SK-N-SH treated with all-trans-retinoic acid at 6 μM for 48 hours (cell line): ENCODE measurements at regions not wholly inside any gene's neighbourhood (a gene's known extent, or its start where the extent isn't known, plus 50 kb on each side); places are given as distances from the start of the nearest gene placed in this dataset.

Source experiments
- ATAC-seq: fragments of 200-7000 bp; cut with Tn5 transposase; 3 replicates; pipeline ENCODE4 v1.9.1; 2020; ENCODE audit warnings: mild to moderate bottlenecking, moderate library complexity
- ARNTL ChIP-seq: fragments of 450-650 bp; formaldehyde crosslinking; IDR thresholded peaks from 2 replicates; pipeline ENCODE4 v1.5.0; 2020; ENCODE audit warnings: low read depth, mild to moderate bottlenecking, moderate library complexity, borderline replicate concordance
- CSDC2 ChIP-seq: fragments of 250-450 bp; sonication (Bioruptor Pico); IDR thresholded peaks from 2 replicates; pipeline ENCODE4 v1.5.0; 2020; ENCODE audit warnings: mild to moderate bottlenecking, moderate library complexity
- ESRRG ChIP-seq: fragments of 250-450 bp; sonication (Bioruptor Pico); IDR thresholded peaks from 2 replicates; pipeline ENCODE4 v1.6.1; 2021; ENCODE audit warnings: mild to moderate bottlenecking
- GLIS3 ChIP-seq: fragments of 250-450 bp; sonication (Bioruptor Pico); IDR thresholded peaks from 2 replicates; pipeline ENCODE4 v1.5.0; 2020; ENCODE audit warnings: mild to moderate bottlenecking, moderate library complexity
- ISL1 ChIP-seq: fragments of 250-450 bp; sonication (Bioruptor Pico); IDR thresholded peaks from 2 replicates; pipeline ENCODE4 v2.1.2; 2022; ENCODE audit warnings: mild to moderate bottlenecking, moderate library complexity
- OSR1 ChIP-seq: fragments of 250-450 bp; sonication (Bioruptor Pico); IDR thresholded peaks from 2 replicates; pipeline ENCODE4 v1.8.0; 2022; ENCODE audit warnings: moderate library complexity, mild to moderate bottlenecking, inconsistent platforms
- PPARA ChIP-seq: fragments of 250-450 bp; sonication (Bioruptor Pico); IDR thresholded peaks from 2 replicates; pipeline ENCODE4 v1.5.0; 2020; ENCODE audit warnings: mild to moderate bottlenecking, borderline replicate concordance
- RARB ChIP-seq: fragments of 250-450 bp; sonication (Bioruptor Pico); IDR thresholded peaks from 2 replicates; pipeline ENCODE4 v1.8.0; 2021; ENCODE audit warnings: mild to moderate bottlenecking, moderate library complexity
- SNAI2 ChIP-seq: fragments of 250-450 bp; sonication (Bioruptor Pico); IDR thresholded peaks from 2 replicates; pipeline ENCODE4 v1.5.0; 2020; ENCODE audit warnings: mild to moderate bottlenecking, moderate library complexity
- TCF4 ChIP-seq: fragments of 250-450 bp; sonication (Bioruptor Pico); IDR thresholded peaks from 2 replicates; pipeline ENCODE4 v1.8.0; 2021; ENCODE audit warnings: mild to moderate bottlenecking, moderate library complexity, borderline replicate concordance
- TOX ChIP-seq: fragments of 250-450 bp; sonication (Bioruptor Pico); IDR thresholded peaks from 2 replicates; pipeline ENCODE4 v1.8.0; 2021; ENCODE audit warnings: mild to moderate bottlenecking, moderate library complexity, borderline replicate concordance
- ZC3H10 ChIP-seq: fragments of 250-450 bp; sonication (Bioruptor Pico); IDR thresholded peaks from 2 replicates; pipeline ENCODE4 v1.5.1; 2021; ENCODE audit warnings: mild to moderate bottlenecking, moderate library complexity
- ZFP3 ChIP-seq: fragments of 250-450 bp; sonication (Bioruptor Pico); IDR thresholded peaks from 2 replicates; pipeline ENCODE4 v1.5.0; 2020; ENCODE audit warnings: mild to moderate bottlenecking, moderate library complexity
- ZFP30 ChIP-seq: fragments of 450-650 bp; formaldehyde crosslinking; IDR thresholded peaks from 2 replicates; pipeline ENCODE4 v1.5.0; 2022; ENCODE audit warnings: mild to moderate bottlenecking, moderate library complexity
- ZNF565 ChIP-seq: fragments of 450-650 bp; formaldehyde crosslinking; conservative IDR thresholded peaks from 2 replicates; pipeline ENCODE4 v1.5.0; 2020; ENCODE audit warnings: low read depth, mild to moderate bottlenecking, moderate library complexity
- ZNF70 ChIP-seq: fragments of 450-650 bp; formaldehyde crosslinking; IDR thresholded peaks from 2 replicates; pipeline ENCODE4 v1.5.0; 2020; ENCODE audit warnings: mild to moderate bottlenecking, moderate library complexity
- ZNF8 ChIP-seq: fragments of 450-650 bp; formaldehyde crosslinking; IDR thresholded peaks from 2 replicates; pipeline ENCODE4 v1.5.0; 2020; ENCODE audit warnings: mild to moderate bottlenecking, moderate library complexity
- TF ChIP-seq, protein P1 (sequence below): fragments of 250-450 bp; sonication (Bioruptor Pico); IDR thresholded peaks from 2 replicates; pipeline ENCODE4 v1.8.0; 2021; ENCODE audit warnings: low read depth, mild to moderate bottlenecking, moderate library complexity, borderline replicate concordance
- TF ChIP-seq, protein P2 (sequence below): fragments of 250-450 bp; sonication (Bioruptor Pico); IDR thresholded peaks from 2 replicates; pipeline ENCODE4 v1.5.0; 2020; ENCODE audit warnings: mild to moderate bottlenecking, moderate library complexity
- TF ChIP-seq, protein P3 (sequence below): fragments of 250-450 bp; sonication (Bioruptor Pico); IDR thresholded peaks from 2 replicates; pipeline ENCODE4 v1.8.0; 2020; ENCODE audit warnings: mild to moderate bottlenecking, moderate library complexity, borderline replicate concordance
- TF ChIP-seq, protein P4 (sequence below): fragments of 250-450 bp; sonication (Bioruptor Pico); IDR thresholded peaks from 2 replicates; pipeline ENCODE4 v1.5.1; 2020; ENCODE audit warnings: low read depth, mild to moderate bottlenecking, moderate library complexity

DNA sequence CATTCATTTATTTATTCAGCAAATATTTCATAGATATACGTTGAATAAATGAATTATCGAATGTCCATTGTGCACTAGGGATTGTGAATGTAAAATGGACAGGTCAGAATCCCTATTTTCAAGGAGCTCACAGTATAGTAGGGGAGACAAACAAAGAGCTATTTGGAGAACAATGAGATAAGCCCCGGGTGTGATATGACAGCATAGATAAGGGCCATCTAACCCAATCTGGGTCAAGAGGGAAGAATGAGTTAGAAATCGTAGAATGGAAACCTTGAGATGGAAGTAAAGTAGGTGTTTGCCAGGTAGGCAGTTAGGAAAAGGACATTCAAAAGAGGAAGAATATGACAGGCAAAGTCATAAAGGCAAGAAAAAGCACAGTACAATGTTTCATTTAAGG lies 132.2 kb upstream of the GOLGA6L4 start:
- TF ChIP-seq TCF4 (CRISPR knock-in tag), result no peak
- no peak for TF ChIP-seq ZFP30
- TF ChIP-seq RARB (CRISPR knock-in tag), result no peak
- TF ChIP-seq ZNF565 (CRISPR knock-in tag), result no peak
- TF ChIP-seq ZNF70 (CRISPR knock-in tag), result no peak
- TF ChIP-seq GLIS3 (CRISPR knock-in tag), result no peak
- no peak for TF ChIP-seq ARNTL (CRISPR knock-in tag)
- no peak for TF ChIP-seq ZNF8 (CRISPR knock-in tag)
- TF ChIP-seq CSDC2, result no peak
- no peak for TF ChIP-seq SNAI2
- TF ChIP-seq, protein P1, sequence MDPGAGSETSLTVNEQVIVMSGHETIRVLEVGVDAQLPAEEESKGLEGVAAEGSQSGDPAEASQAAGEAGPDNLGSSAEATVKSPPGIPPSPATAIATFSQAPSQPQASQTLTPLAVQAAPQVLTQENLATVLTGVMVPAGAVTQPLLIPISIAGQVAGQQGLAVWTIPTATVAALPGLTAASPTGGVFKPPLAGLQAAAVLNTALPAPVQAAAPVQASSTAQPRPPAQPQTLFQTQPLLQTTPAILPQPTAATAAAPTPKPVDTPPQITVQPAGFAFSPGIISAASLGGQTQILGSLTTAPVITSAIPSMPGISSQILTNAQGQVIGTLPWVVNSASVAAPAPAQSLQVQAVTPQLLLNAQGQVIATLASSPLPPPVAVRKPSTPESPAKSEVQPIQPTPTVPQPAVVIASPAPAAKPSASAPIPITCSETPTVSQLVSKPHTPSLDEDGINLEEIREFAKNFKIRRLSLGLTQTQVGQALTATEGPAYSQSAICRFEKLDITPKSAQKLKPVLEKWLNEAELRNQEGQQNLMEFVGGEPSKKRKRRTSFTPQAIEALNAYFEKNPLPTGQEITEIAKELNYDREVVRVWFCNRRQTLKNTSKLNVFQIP (CRISPR knock-in tag), result no peak
- TF ChIP-seq ZC3H10 (CRISPR knock-in tag), result no peak
- TF ChIP-seq, protein P2, sequence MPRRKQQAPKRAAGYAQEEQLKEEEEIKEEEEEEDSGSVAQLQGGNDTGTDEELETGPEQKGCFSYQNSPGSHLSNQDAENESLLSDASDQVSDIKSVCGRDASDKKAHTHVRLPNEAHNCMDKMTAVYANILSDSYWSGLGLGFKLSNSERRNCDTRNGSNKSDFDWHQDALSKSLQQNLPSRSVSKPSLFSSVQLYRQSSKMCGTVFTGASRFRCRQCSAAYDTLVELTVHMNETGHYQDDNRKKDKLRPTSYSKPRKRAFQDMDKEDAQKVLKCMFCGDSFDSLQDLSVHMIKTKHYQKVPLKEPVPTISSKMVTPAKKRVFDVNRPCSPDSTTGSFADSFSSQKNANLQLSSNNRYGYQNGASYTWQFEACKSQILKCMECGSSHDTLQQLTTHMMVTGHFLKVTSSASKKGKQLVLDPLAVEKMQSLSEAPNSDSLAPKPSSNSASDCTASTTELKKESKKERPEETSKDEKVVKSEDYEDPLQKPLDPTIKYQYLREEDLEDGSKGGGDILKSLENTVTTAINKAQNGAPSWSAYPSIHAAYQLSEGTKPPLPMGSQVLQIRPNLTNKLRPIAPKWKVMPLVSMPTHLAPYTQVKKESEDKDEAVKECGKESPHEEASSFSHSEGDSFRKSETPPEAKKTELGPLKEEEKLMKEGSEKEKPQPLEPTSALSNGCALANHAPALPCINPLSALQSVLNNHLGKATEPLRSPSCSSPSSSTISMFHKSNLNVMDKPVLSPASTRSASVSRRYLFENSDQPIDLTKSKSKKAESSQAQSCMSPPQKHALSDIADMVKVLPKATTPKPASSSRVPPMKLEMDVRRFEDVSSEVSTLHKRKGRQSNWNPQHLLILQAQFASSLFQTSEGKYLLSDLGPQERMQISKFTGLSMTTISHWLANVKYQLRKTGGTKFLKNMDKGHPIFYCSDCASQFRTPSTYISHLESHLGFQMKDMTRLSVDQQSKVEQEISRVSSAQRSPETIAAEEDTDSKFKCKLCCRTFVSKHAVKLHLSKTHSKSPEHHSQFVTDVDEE (CRISPR knock-in tag), result no peak
- TF ChIP-seq ISL1 (CRISPR knock-in tag), result no peak
- TF ChIP-seq OSR1 (CRISPR knock-in tag), result no peak
- no peak for TF ChIP-seq PPARA (CRISPR knock-in tag)
- TF ChIP-seq, protein P3, sequence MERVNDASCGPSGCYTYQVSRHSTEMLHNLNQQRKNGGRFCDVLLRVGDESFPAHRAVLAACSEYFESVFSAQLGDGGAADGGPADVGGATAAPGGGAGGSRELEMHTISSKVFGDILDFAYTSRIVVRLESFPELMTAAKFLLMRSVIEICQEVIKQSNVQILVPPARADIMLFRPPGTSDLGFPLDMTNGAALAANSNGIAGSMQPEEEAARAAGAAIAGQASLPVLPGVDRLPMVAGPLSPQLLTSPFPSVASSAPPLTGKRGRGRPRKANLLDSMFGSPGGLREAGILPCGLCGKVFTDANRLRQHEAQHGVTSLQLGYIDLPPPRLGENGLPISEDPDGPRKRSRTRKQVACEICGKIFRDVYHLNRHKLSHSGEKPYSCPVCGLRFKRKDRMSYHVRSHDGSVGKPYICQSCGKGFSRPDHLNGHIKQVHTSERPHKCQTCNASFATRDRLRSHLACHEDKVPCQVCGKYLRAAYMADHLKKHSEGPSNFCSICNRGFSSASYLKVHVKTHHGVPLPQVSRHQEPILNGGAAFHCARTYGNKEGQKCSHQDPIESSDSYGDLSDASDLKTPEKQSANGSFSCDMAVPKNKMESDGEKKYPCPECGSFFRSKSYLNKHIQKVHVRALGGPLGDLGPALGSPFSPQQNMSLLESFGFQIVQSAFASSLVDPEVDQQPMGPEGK (CRISPR knock-in tag), result no peak
- ATAC-seq, result no peak

DNA sequence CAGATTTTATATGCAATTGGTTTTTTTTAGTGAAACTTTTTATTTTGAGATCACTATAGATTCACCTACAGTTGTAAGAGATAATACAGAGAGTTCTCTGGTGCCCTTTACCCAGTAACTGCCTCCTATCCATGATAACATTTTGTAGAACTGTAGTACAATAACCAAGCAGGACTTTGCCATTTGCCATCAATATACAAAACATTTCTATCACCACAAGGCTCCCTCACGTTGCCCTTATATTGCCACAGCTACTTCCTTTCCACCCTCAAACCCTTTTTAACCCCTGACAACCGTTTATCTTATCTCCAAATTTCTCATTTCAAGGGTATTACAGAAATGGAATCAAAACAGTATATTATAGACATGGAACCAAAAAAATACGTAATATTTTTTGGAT lies 130.7 kb upstream of the GOLGA6L4 start:
- ATAC-seq, result no peak
- TF ChIP-seq TOX (CRISPR knock-in tag), result no peak
- no peak for TF ChIP-seq SNAI2
- TF ChIP-seq GLIS3 (CRISPR knock-in tag), result no peak
- TF ChIP-seq ESRRG (CRISPR knock-in tag), result no peak
- no peak for TF ChIP-seq ZNF70 (CRISPR knock-in tag)
- TF ChIP-seq ZNF8 (CRISPR knock-in tag), result no peak
- no peak for TF ChIP-seq ARNTL (CRISPR knock-in tag)
- TF ChIP-seq CSDC2, result no peak
- TF ChIP-seq, protein P2 (CRISPR knock-in tag), result no peak
- TF ChIP-seq ISL1 (CRISPR knock-in tag), result no peak
- no peak for TF ChIP-seq ZC3H10 (CRISPR knock-in tag)
- no peak for TF ChIP-seq ZFP3
- TF ChIP-seq, protein P4, sequence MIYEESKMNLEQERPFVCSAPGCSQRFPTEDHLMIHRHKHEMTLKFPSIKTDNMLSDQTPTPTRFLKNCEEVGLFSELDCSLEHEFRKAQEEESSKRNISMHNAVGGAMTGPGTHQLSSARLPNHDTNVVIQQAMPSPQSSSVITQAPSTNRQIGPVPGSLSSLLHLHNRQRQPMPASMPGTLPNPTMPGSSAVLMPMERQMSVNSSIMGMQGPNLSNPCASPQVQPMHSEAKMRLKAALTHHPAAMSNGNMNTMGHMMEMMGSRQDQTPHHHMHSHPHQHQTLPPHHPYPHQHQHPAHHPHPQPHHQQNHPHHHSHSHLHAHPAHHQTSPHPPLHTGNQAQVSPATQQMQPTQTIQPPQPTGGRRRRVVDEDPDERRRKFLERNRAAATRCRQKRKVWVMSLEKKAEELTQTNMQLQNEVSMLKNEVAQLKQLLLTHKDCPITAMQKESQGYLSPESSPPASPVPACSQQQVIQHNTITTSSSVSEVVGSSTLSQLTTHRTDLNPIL, result no peak
- TF ChIP-seq, protein P3 (CRISPR knock-in tag), result no peak
- no peak for TF ChIP-seq ZFP30
- TF ChIP-seq OSR1 (CRISPR knock-in tag), result no peak
- TF ChIP-seq, all 23 proteins: peak for 0
